HG02943 (cell line): ENCODE measurements at regions not wholly inside any gene's neighbourhood (a gene's known extent, or its start where the extent isn't known, plus 50 kb on each side); places are given as distances from the start of the nearest gene placed in this dataset.
"Not testable (repeated sequence)": the region's sequence is repeated elsewhere in the genome, so short reads cannot be mapped to it uniquely, and the experiment has no call there.

Source experiments
- ATAC-seq: cut with Tn5 transposase; IDR thresholded peaks from one replicate; pipeline ENCODE4 v1.9.1; 2021; ENCODE audit warnings: mild to moderate bottlenecking, low read depth, moderate library complexity; ENCODE audit not compliant: unreplicated experiment

DNA sequence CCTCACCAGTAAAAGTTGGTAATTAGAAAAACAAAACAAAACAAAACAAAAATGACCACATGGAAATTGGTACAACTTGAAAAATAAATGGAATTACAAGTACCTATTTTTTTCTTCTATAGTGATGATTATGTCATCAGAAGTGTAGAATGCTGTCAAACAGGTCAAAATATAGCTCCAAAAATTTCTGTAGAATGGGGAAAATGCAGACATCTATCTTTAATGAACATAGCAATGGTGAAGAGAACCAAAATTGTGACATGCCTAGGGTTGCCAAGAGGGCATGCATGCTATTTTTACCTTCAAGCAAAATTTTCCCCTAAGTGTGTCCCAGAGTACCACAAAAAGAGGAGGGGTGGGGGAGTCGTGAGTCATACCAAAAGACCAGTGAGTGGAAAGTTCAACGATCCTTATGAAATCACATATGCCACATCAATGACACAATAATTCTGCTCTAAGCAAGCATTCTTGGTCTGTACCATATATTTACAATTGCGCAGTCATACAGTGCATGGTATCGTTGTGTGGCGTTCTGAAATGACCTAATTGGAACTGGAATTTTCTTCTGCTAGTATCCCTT, 1436.4 kb downstream of the SUCLG1 start:
- ATAC-seq: no peak

DNA sequence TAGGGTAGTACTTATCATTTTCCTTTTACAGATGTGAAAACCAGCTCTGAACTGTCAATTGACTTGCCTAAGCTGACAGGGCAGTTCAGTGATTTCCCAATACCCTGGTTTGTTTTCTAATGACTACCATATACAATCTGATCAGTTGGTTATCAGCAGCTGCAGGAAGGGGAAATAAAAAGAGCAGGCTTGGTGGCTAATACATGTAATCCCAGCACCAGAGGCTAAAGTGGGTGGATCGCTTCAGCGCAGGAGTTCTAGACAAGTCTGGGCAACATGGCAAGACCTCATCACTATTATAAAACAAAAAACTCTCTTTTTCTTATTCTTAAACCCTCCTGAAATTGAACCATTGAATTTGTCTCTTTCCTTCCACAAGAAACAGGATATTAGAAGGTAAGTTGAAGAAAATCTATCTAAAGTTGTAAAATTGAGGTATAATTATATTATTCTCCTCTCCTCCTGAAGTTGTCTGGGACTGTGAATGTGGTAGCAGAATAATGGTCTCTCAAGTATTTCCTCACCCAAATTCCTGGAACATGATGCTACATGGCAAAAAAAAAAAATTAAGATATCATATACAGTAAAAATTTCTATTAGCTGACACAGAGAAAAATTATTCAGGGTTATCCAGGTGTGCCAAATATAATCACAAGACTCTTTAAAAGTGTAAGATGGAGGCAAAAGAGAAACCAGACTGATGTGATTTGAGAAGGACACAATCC, 1441.6 kb downstream of the SUCLG1 start:
- ATAC-seq: no peak

- ATAC-seq: no peak
Measured at GRCh38 chr2:83016343-83017110, 1442.6 kb downstream of the SUCLG1 start.

DNA sequence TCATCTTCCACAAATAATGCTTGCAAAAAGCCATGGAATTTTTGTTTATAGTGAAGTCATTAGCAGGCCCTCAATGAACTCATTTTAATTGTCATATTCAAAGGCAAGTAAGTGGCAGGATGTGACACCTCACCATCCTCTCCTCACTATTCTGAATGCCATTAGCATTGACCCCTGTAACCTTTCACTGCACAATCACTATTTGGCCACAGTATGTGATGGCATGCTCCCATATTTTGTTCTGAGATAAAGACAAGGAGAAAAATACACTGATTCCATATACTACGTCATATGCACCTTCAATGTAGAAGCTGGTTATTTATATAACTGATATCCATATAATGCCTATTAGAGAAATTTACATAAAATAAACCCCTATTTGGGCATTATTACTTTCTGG, 1443.2 kb downstream of the SUCLG1 start:
- no peak for ATAC-seq

DNA sequence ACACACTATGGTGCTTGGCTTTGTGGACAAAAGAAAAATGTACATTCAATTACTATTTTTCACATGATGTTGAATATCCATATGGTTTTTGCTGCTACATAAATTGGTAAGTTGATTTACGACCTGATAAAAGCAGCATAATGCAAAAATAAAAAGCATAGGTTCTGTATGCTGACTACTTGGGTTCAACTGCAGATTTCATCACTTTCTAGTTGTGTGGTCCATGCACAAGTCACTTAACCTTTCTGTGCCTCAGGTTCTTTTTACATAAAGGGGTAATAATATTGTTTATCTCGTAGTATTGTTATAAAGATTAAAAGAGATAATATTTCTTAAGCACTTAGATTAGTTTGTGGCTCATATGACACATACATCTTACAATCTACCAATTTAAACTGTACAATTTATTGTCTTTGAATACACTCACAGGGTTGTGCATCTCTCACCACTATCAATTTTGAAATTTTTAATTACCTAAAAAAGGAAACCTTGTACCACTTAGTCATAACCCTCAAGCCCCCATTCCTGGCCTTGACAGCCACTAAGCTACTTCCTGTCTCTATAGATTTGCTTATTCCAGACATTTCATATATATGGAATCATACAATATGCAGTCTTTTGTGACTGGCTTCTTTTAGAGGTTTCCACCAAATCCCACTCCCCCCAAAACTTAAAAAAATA, 1443.9 kb downstream of the SUCLG1 start:
- ATAC-seq: no peak

DNA sequence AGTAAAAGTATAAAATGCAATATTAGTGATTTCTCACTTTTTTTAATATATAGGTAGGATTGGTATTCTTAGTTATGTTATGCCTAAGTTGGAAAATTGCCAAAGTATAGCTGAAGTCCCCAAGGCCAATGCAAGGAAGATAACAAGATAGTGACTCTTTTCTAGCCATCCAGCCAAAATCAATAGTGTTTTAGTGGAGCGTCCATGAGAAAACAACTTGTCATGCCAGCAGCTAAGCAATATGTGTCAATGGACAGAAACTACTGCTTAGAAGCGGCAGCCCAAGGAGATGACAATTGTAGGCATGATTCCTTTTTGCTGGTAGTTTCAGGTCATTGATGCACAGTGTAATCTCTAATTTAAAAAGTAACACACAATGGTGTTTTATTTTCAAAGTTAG, 1444.6 kb downstream of the SUCLG1 start:
- ATAC-seq: no peak

DNA sequence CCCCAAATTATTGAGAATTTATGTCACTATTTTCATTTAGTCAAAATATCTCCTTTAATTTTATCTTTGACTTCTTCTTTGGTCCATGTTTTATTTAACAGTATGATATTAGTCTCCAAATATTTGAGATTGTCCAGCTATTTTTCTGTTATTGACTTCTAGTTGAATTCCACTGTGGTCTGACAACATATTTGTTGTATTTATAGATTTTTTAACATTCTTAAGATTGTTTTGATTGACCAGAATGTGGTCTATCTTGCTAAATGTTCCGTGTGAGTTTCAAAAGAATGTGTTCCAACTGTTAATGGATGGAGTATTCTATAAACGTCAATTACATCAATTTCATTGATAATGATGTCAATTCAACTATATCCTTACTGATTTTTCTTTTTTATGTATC, 1452.1 kb downstream of the SUCLG1 start:
- no peak for ATAC-seq

- ATAC-seq: no peak
Measured at GRCh38 chr2:83003555-83003954, 1455.5 kb downstream of the SUCLG1 start.

- no peak for ATAC-seq
Measured at GRCh38 chr2:83002706-83003105, 1456.4 kb downstream of the SUCLG1 start.

DNA sequence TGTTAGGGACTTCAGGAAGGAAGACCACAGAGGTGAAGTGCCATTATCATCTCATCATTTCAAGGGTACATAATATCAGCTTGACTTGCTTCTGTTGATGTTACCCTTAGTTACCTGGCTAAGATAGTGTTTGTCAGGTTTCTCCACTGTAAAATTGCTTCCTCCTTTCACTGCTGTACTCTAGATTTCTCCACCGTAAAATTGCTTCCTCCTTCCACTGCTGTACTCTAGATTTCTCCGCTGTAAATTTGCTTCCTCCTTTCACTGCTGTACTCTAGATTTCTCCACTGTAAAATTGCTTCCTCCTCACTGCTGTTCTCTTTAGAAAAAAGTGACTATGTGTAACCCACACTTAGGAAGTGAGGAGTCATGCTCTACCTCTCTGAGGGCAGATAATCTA, 1460.3 kb downstream of the SUCLG1 start:
- ATAC-seq: no peak

- no peak for ATAC-seq
Measured at GRCh38 chr2:82996217-82996616, 1462.9 kb downstream of the SUCLG1 start.

DNA sequence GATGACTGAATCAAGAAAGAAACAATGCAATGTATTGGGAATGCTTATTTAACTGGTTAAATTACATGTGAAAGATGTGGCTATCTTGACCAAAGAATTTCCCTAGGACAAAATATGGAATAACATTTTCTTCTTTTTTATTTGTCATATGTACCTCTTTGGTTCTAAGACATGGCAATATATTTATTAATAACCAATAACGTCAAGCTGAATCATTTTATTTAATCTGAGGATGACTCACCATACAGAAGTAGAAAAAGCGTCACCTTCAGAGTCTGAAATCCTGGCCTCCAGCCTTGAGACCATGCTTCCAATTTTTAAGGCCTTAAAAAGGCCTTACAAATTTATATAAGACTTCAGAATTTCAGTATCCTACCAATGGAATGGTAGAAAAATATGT, 1464.9 kb downstream of the SUCLG1 start:
- no peak for ATAC-seq

GRCh38 chr2:82993609-82994008, 1465.5 kb downstream of the SUCLG1 start:
- no peak for ATAC-seq

DNA sequence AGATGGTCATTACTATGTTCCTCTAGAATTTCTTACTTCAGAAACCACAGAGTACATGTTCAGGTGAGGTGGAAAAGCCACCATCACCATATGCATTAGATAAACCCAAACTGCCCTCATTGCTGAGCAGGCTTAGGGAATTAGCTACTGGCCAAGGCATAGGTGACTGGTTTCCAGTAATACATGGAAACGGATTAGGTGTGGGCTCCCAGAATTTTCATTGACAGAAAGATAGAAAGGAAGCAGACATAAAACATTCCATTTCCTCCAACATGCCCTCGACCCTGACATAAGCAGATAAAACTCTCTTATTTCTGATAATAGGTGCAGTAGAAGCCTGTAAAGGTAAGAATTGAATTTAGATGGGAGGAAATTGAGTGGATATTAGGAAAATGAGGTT, 1466.1 kb downstream of the SUCLG1 start:
- ATAC-seq: no peak

GRCh38 chr2:82987706-82988105, 1471.4 kb downstream of the SUCLG1 start:
- not testable (repeated sequence) for ATAC-seq

GRCh38 chr2:82986899-82987298, 1472.2 kb downstream of the SUCLG1 start:
- no peak for ATAC-seq

GRCh38 chr2:82985572-82986197, 1473.4 kb downstream of the SUCLG1 start:
- ATAC-seq: no peak

DNA sequence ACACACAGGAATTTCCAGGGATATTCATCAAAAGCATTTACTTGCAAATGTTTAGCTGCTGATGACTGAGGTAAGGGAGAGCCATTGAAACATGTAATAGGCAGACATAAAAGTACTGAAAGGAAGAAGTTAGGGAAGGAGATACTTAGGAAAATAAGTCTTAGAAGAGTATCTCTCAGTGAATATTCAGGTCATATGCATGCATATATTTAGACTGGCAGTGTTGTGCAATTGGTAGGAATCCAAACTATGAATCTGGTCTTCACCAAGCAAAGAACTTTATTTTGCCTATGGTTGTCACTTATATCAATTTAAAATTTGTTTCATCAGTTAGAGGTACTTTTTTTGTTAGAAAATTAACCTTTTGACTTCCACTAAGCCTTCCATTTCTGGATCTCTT, 1490.7 kb downstream of the SUCLG1 start:
- no peak for ATAC-seq

- ATAC-seq: no peak
Measured at GRCh38 chr2:82964341-82964740, 1494.7 kb downstream of the SUCLG1 start.

- ATAC-seq: no peak
Measured at GRCh38 chr2:82959727-82960126, 1499.4 kb downstream of the SUCLG1 start.

GRCh38 chr2:82954868-82955267, 1504.2 kb downstream of the SUCLG1 start:
- ATAC-seq: no peak
